ENCODE measurements at regions not wholly inside any gene's neighbourhood (a gene's known extent, or its start where the extent isn't known, plus 50 kb on each side); places are given as distances from the start of the nearest gene placed in this dataset.
A peak's percentile ranks its signal among the peaks of the same experiment; 100 is the strongest.

DNA sequence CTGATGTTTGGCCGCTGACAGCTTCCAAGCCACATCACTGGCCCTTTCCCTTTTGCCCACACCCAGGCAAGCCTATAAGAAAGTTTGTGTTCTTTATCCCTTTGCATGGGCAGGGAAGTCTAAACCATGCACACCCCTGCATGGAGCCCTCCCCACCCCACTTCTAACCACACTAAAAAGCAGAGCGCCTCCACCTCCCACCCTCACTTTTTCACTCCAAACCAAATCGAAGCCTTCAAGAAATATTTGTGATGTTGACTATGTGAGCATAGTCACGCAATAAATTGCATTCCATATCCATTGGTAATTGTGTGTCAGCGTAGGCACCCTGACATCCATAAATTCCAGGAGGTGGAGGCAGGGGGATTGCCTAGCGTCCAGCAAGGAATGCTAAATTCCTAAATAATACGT is 104.4 kb upstream of the LSM14A start:
- Mint-ChIP-seq H3K4me1 (ENCODE audit: low read depth) (no peaks in the 10 kb centered on the region), H3K4me3 (ENCODE audit: low read depth) (no peak overlapping the region), H3K27ac (peak overlapping the region; percentile 23), H3K27me3 (peaks cover 9% of the 10 kb centered on the region), H3K9me3 (ENCODE audit: low read depth) (no peaks in the 10 kb centered on the region), H3K36me3 (ENCODE audit: insufficient read depth) (no peaks in the 10 kb centered on the region)
- TF ChIP-seq, protein P1, sequence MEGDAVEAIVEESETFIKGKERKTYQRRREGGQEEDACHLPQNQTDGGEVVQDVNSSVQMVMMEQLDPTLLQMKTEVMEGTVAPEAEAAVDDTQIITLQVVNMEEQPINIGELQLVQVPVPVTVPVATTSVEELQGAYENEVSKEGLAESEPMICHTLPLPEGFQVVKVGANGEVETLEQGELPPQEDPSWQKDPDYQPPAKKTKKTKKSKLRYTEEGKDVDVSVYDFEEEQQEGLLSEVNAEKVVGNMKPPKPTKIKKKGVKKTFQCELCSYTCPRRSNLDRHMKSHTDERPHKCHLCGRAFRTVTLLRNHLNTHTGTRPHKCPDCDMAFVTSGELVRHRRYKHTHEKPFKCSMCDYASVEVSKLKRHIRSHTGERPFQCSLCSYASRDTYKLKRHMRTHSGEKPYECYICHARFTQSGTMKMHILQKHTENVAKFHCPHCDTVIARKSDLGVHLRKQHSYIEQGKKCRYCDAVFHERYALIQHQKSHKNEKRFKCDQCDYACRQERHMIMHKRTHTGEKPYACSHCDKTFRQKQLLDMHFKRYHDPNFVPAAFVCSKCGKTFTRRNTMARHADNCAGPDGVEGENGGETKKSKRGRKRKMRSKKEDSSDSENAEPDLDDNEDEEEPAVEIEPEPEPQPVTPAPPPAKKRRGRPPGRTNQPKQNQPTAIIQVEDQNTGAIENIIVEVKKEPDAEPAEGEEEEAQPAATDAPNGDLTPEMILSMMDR (IDR thresholded peaks at IDR 0.05; ENCODE audit: unreplicated experiment): no peak
- DNase-seq (ENCODE audit: low spot score, unreplicated experiment): no peak

DNA sequence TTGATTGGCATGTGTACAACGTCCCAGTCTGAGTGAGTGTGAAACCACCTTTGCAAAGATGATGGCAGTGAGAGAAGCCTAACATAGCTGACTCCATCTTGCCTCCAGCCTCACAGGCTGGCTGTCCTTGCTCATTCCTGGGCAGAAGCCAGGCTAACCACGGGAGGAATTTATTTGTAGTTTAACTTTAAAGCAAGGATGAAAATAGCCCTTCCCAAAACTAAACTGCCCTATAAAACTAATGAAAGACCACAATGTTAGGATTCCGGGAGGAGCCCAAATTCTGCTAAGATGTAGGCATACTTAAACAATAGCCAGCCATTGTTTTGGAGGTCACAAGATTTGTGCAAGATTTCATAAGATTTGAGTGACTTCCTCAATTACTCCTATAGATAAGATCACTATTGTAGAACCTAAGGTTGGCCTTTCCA is 96.6 kb upstream of the LSM14A start:
- H3K27me3 Mint-ChIP-seq: no peaks in the 10 kb centered on the region
- H3K9me3 Mint-ChIP-seq (ENCODE audit: low read depth): peaks cover 8% of the 10 kb centered on the region
- no peak for DNase-seq (ENCODE audit: low spot score, unreplicated experiment)
- no peaks in the 10 kb centered on the region for H3K4me1 Mint-ChIP-seq (ENCODE audit: low read depth)
- no peak overlapping the region for H3K27ac Mint-ChIP-seq
- H3K4me3 Mint-ChIP-seq (ENCODE audit: low read depth): no peak overlapping the region
- no peaks in the 10 kb centered on the region for H3K36me3 Mint-ChIP-seq (ENCODE audit: insufficient read depth)
- TF ChIP-seq, protein P1 (IDR thresholded peaks at IDR 0.05; ENCODE audit: unreplicated experiment): no peak

DNA sequence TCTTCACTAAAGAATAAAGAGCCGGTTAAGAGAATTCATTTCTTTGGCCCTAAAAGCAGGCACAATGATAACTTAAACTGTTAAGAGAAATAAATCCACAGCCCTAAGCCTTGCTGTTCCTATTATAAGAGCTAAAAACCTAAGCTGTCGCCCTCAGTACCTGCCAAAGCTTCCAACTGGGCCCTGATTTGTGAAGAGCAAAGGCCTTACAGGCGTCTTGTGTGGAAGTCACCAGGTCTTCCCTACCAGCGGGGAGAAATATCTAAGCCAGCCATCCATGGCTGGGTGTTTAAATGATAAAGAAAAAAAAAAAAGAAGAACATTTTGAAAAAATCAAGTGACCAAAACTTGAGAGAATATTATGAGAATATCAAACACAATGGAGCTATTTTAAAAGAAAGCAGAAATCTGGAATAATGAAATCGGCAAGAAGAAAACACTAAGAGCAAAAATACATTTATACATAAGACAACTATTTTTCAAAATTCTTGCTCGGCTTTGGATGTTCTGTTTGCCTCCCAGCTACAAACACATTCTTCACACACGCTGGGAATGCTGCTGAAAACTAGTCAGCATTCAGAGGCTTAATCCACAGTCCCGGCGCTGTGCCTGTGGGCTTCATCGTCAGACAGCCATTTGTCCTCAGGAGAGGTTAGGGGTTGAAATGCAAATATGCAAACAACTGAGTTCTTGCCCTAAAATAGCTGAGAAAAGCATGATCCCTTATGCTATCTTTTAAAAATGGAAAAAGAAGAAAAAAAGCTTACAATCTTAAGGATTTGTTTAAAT is 89.8 kb upstream of the LSM14A start:
- Mint-ChIP-seq H3K4me3 (ENCODE audit: low read depth) (no peak overlapping the region), H3K27ac (peak overlapping the region; percentile 11), H3K27me3 (no peaks in the 10 kb centered on the region), H3K4me1 (ENCODE audit: low read depth) (peaks cover 6% of the 10 kb centered on the region), H3K9me3 (ENCODE audit: low read depth) (peaks cover 10% of the 10 kb centered on the region), H3K36me3 (ENCODE audit: insufficient read depth) (no peaks in the 10 kb centered on the region)
- DNase-seq (ENCODE audit: low spot score, unreplicated experiment): no peak
- TF ChIP-seq, protein P1 (IDR thresholded peaks at IDR 0.05; ENCODE audit: unreplicated experiment): no peak

DNA sequence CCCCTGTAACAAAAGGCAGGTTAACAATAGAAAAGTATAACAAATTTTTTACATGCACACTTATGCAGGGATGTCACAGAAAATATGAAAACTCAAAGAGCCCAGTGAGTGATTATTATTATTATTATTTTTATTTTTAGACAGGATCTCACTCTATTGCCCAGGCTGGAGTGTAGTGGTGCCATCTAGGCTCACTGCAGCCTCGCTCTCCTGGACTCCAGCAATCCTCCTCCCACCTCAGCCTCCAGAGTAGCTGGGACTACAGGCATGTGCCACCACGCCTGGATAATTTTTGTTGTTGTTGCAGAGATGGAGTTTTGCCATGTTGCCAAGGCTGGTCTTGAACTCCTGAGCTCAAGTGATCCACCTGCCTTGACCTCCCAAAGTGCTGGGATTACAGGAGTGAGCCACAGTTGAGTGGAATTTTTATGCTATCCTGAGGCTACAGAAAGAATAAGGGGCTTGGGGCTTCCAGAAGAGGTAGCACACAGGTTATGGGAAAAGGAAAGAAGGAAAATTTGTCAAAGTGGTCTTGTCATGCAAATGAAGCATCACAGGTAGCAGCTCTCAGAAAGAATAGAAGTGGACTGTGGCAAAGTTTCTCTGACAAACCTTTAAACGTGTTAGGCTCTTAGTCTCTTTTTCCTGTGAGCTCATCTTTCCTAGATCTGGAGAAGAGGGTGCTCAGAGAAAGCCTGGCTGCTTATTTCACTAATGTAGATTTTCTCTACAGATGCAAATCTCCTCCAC is 87.7 kb upstream of the LSM14A start:
- H3K36me3 Mint-ChIP-seq (ENCODE audit: insufficient read depth): no peaks in the 10 kb centered on the region

DNA sequence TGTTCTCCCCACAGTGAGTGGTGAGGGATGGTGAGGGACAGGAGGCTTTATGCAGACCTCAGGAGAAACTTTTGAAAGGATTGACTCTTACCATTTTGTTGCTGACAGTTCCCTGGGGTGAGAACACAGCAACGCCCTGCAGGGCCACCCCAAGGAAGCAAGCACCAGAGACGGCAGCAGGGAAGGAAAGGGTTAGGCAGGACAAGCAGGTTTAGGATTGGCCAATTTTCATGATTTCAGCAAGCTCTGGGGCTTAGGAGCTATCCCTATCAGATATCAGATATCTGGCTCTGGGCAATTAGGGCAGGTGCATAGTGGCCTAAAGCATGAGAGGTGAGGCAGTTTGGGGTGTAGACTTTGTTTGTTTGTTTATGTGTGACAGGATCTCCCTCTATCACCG is 87.0 kb upstream of the LSM14A start:
- Mint-ChIP-seq H3K27me3 (no peaks in the 10 kb centered on the region), H3K36me3 (ENCODE audit: insufficient read depth) (no peaks in the 10 kb centered on the region), H3K4me3 (ENCODE audit: low read depth) (no peak overlapping the region), H3K9me3 (ENCODE audit: low read depth) (peaks cover 5% of the 10 kb centered on the region), H3K4me1 (ENCODE audit: low read depth) (peaks cover 6% of the 10 kb centered on the region), H3K27ac (no peak overlapping the region)
- no peak for DNase-seq (ENCODE audit: low spot score, unreplicated experiment)
- TF ChIP-seq, protein P1 (IDR thresholded peaks at IDR 0.05; ENCODE audit: unreplicated experiment): no peak

More for the DNA sequence above, 87.7 kb upstream of the LSM14A start:
- Mint-ChIP-seq H3K4me1 (ENCODE audit: low read depth) (peaks cover 6% of the 10 kb centered on the region), H3K27ac (no peak overlapping the region), H3K27me3 (no peaks in the 10 kb centered on the region), H3K9me3 (ENCODE audit: low read depth) (peaks cover 5% of the 10 kb centered on the region), H3K4me3 (ENCODE audit: low read depth) (no peak overlapping the region)
- TF ChIP-seq, protein P1 (IDR thresholded peaks at IDR 0.05; ENCODE audit: unreplicated experiment): no peak
- no peak for DNase-seq (ENCODE audit: low spot score, unreplicated experiment)
